Ureter (tissue), 1 donor: ENCODE measurements at regions not wholly inside any gene's neighbourhood (a gene's known extent, or its start where the extent isn't known, plus 50 kb on each side); places are given as distances from the start of the nearest gene placed in this dataset.

Source experiments
- DNase-seq: peaks from one replicate; pipeline ENCODE4 v3.0.0-alpha.2; 2020; ENCODE audit warnings: low spot score
- donor health status: DM: yes; HTN: yes; CAD: no.

DNA sequence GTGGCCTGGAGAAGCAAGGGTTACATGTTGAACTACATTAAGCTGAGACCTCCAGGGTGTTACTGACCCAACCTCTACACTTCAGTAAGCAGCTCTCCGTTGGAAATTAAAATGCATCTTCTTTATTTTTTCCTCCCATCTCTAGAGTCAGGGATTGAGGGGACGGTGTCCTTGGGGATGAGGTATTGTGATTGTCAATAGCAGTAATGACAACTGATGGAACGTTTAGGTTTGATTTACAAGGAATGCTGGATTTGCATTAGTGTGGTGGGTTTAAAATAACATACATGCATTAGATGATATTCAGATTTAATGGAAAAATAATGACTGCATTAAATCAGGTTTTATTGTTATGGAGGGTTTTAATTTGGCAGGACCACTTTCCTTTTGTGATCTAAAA lies 82.9 kb upstream of the NTRK2 start:
- DNase-seq: no peak

GRCh38 chr9:84587153-84587552 lies 82.4 kb upstream of the NTRK2 start:
- no peak for DNase-seq

DNA sequence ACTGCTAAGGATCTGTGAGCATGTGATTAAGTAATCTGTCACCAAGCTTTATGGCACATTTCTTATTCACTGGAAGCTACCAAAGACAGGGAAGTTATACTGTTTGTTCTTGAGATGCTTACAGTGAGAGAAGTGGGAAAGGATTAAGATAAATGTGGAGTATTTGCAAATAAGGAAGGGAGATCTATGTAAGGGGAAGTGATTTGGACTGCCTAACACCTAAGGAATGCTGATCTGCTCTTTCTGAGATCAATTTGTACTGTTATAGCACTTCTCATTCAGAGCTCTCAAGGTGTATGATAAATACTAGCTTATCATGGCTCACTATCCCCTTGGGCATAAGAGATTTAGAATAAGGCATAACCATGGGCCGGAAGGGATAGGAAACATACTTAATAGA lies 80.0 kb upstream of the NTRK2 start:
- no peak for DNase-seq

GRCh38 chr9:84590706-84591105 lies 78.8 kb upstream of the NTRK2 start:
- DNase-seq: no peak

DNA sequence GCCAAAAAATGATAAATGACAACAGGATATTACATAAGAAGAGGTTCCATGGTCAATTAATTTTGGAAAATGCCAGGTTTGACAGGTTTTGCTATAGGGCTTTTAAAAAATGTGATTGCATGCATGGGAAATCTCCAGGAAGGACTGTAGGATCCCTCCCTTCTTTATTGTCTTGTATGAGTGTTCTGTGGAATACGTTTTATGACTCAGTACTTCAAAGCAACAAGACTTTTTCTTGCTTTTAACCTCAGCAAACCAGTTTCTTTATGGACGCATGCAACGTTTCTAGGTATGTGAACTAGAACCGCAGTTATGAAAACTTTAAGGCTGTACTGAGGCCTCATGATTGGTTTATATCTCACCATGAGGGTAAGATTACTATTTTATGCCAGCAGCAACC lies 76.6 kb upstream of the NTRK2 start:
- no peak for DNase-seq

DNA sequence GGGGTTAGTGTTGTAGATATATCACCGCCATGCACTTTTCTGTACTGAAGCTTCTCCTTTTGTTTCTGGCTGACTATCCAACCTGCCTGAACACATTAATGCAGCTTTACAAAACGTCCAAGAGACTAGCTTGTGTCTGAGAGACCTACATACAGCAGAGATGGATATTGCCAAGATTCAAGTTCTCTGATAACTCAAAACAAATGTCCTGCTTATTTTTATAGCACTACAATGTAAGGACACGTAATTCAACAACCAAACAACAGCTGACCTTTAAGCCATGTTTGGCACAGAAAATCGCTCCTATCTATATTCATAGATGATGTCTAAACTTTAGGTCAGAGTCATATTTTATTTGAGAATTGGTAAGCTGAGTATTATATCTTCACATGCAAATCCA lies 76.2 kb upstream of the NTRK2 start:
- DNase-seq: no peak

GRCh38 chr9:84597131-84597530 lies 72.4 kb upstream of the NTRK2 start:
- DNase-seq: no peak

DNA sequence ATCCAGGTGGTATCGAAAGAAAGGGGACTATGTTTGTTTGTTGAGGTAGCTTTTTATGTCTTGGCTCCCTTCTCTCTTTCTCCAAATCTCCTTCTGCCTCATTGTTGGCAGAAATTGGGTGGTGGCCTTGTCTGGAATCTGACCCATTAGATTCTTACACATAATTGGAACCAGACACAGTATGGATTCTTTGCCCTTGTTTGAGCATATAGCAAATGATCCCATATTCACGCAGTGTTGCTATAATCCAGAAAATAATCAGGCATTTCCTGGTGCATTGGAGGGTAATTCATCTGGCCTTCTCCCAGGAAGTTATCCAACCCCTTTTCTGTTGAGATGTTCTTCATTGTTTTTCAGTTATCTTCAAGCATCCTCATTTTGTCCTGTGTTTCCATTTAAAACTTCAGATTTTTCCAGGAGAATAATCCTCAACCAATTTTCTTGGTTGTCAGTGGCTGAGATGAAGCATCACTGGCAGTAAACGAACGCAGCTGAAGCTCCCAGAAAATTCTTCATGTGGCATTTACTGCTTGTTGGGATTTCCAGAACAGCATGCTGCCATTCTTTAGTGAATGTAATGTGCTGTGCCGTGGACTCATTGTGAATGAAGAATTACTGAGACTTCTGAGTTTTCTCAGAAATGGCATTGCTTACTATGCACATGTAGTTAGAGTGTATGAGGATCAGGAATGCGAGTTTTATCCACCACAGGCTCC lies 70.5 kb upstream of the NTRK2 start:
- no peak for DNase-seq

DNA sequence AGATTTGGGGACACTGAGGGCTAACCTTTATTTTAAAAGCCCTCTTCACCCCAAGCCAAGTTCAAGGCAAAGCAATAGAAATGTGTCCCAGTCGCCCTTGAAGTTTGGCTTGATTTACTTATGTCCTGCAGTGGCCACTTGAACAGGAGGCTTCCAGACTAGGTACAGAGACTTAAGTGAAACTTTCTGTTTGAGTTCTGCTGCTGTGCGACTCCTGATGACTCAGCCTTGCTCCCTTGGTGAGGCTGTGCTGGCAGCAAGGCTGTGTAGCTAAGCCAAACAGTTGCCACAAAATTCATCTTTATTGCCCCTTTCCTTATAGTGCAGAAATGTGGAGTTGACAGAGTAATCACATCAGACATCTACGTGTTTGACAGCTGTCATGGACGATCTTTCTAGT lies 68.8 kb upstream of the NTRK2 start:
- DNase-seq: no peak

DNA sequence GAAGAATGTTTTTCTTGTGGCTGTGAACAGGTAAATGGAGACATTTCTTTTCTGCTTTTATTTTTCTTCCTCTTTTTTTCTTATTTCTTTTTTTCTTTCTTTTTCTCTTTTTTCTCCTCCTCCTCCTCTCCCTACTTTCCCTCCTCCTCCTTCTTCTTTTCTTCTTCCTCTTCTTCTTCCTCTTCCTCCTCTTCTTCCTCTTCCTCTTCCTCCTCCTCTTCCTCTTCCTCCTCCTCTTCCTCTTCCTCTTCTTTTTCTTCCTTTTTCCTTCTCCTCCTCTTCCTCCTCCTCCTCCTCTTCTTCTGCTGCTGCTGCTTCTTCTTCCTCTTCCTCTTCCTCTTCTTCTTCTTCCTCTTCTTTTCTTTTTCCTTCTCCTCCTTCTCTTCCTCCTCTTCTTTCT lies 65.3 kb upstream of the NTRK2 start:
- no peak for DNase-seq

- DNase-seq: no peak
Observed at GRCh38 chr9:84609779-84610178, 59.8 kb upstream of the NTRK2 start.

DNA sequence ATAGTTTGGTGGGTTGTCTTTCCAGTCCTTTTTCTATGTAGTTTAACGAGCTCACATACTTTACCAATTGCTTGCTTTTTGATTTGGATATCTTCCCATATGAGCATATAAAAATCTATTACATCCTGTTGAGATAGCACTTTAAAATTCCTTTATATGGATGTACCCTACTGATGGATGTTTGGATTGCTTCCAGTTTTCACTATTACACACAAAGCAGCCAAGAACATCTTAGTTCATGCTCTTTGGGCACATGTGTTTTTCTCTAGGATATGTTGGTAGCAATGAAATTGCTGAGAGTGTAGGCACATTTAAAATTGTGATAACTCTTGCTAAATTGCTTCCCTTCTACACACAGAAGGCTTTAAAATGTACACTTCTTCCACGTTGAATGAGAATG lies 56.1 kb upstream of the NTRK2 start:
- no peak for DNase-seq

GRCh38 chr9:84615544-84615943 lies 54.0 kb upstream of the NTRK2 start:
- no peak for DNase-seq

- no peak for DNase-seq
Observed at GRCh38 chr9:84617411-84618029, 52.0 kb upstream of the NTRK2 start.
